GM21737 (cell line): ENCODE measurements at regions not wholly inside any gene's neighbourhood (a gene's known extent, or its start where the extent isn't known, plus 50 kb on each side); places are given as distances from the start of the nearest gene placed in this dataset.
"Not testable (repeated sequence)": the region's sequence is repeated elsewhere in the genome, so short reads cannot be mapped to it uniquely, and the experiment has no call there.

ENCODE experiments used
- ATAC-seq: cut with Tn5 transposase; IDR thresholded peaks from one replicate; pipeline ENCODE4 v1.9.1; 2021; ENCODE audit warnings: mild to moderate bottlenecking, moderate library complexity; ENCODE audit not compliant: unreplicated experiment

GRCh38 chr1:146729642-146730344 lies 208.3 kb upstream of the NBPF12 start:
- ATAC-seq: not testable (repeated sequence)

GRCh38 chr1:146715054-146715453 lies 223.1 kb upstream of the NBPF12 start:
- not testable (repeated sequence) for ATAC-seq

- ATAC-seq: not testable (repeated sequence)
Measured at GRCh38 chr1:146710838-146711521, 227.1 kb upstream of the NBPF12 start.

GRCh38 chr1:146709302-146709701 lies 228.8 kb upstream of the NBPF12 start:
- not testable (repeated sequence) for ATAC-seq

- not testable (repeated sequence) for ATAC-seq
Measured at GRCh38 chr1:146704162-146704724, 233.9 kb upstream of the NBPF12 start.

- not testable (repeated sequence) for ATAC-seq
Measured at GRCh38 chr1:146701320-146701719, 236.8 kb upstream of the NBPF12 start.

GRCh38 chr1:146695388-146695787 lies 242.7 kb upstream of the NBPF12 start:
- not testable (repeated sequence) for ATAC-seq

GRCh38 chr1:146691798-146692197 lies 246.3 kb upstream of the NBPF12 start:
- ATAC-seq: not testable (repeated sequence)

- not testable (repeated sequence) for ATAC-seq
Measured at GRCh38 chr1:146688893-146689292, 249.2 kb upstream of the NBPF12 start.

- not testable (repeated sequence) for ATAC-seq
Measured at GRCh38 chr1:146686777-146687366, 251.3 kb upstream of the NBPF12 start.

GRCh38 chr1:146683126-146683429 lies 255.0 kb upstream of the NBPF12 start:
- not testable (repeated sequence) for ATAC-seq

- not testable (repeated sequence) for ATAC-seq
Measured at GRCh38 chr1:146682227-146683125, 255.6 kb upstream of the NBPF12 start.

GRCh38 chr1:146673729-146674299 lies 264.3 kb upstream of the NBPF12 start:
- not testable (repeated sequence) for ATAC-seq

GRCh38 chr1:146672608-146673007 lies 265.5 kb upstream of the NBPF12 start:
- ATAC-seq: not testable (repeated sequence)

- not testable (repeated sequence) for ATAC-seq
Measured at GRCh38 chr1:146671588-146671987, 266.5 kb upstream of the NBPF12 start.

GRCh38 chr1:146670832-146671566 lies 267.1 kb upstream of the NBPF12 start:
- not testable (repeated sequence) for ATAC-seq

- not testable (repeated sequence) for ATAC-seq
Measured at GRCh38 chr1:146666275-146666674, 271.8 kb upstream of the NBPF12 start.

- ATAC-seq: not testable (repeated sequence)
Measured at GRCh38 chr1:146660242-146660641, 277.9 kb upstream of the NBPF12 start.

GRCh38 chr1:146656356-146657060 lies 281.6 kb upstream of the NBPF12 start:
- not testable (repeated sequence) for ATAC-seq
